ENCODE measurements at regions not wholly inside any gene's neighbourhood (a gene's known extent, or its start where the extent isn't known, plus 50 kb on each side); places are given as distances from the start of the nearest gene placed in this dataset.

DNA sequence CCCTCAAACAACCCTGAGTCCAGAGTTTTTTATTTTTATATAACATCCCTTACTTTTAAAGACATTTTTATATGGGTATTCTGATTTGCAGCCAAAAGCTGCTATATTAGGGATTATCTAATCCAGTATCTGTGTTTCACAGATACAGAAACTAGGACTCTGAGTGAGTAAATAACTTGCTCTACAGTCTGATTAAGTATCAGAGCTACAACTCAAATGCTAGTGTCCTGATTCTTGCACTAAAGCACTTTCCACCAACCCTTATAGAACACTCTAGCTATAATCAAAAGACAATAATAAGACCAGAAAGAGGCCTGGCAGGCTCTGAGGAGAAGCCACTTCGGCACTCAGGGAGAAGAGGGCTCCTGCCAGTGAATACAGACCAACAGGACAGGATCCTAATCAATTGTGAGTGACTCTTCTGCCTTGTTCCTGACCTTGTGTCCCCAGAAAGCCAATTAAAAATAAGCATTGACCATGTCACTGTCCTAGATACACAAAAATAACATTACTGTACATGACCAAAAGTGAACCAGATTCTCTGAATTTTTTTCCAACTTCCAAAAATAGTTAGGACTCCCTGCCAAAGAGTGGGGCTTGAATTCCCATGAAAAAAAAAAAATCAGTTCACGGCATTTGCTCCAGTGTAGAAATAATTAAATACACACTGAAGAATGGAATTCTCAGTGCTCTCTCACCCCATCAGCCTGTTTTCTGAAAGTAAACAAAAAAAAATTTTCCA is 63.6 kb upstream of the MAP3K1 start:
- Histone ChIP-seq H3K9ac (no peak overlapping the region), H3K36me3 (ENCODE audit: low read depth) (no peaks in the 10 kb centered on the region), H3K27me3 (replicated peaks; ENCODE audit: insufficient read depth) (no peaks in the 10 kb centered on the region), H3K4me3 (no peak overlapping the region), H3K9me3 (ENCODE audit: low read depth) (no peaks in the 10 kb centered on the region), H2AFZ (no peak overlapping the region), H3K9me2 (ENCODE audit: insufficient read depth) (no peaks in the 10 kb centered on the region), H4K20me1 (ENCODE audit: insufficient read depth) (no peaks in the 10 kb centered on the region), H3K27ac (no peak overlapping the region), H3K4me1 (ENCODE audit: insufficient read depth) (peaks cover 3% of the 10 kb centered on the region; the same call in 1 of the 2 replicates), H3F3A (ENCODE audit: insufficient read depth) (no peaks in the 10 kb centered on the region), H3K4me2 (ENCODE audit: unreplicated experiment) (no peak overlapping the region), H3K79me2 (ENCODE audit: insufficient read depth) (no peaks in the 10 kb centered on the region)
- DNase-seq = no peak
- no peak for TF ChIP-seq EZH2phosphoT487 (IDR thresholded peaks at IDR 0.05; ENCODE audit: insufficient read depth, low read depth)
- TF ChIP-seq EZH2 (IDR thresholded peaks at IDR 0.05; ENCODE audit: insufficient read depth, poor library complexity, severe bottlenecking) = no peak
- 22 to 29% methylated on average over 2 of the region's 2 CpGs for WGBS, 2 experiments (ENCODE audit: low coverage in 1 of 2, low lambda C conversion rate in 2 of 2, missing lambda C conversion rate in 2 of 2)
- in situ Hi-C loops (cut with MboI) = no loop called here

DNA sequence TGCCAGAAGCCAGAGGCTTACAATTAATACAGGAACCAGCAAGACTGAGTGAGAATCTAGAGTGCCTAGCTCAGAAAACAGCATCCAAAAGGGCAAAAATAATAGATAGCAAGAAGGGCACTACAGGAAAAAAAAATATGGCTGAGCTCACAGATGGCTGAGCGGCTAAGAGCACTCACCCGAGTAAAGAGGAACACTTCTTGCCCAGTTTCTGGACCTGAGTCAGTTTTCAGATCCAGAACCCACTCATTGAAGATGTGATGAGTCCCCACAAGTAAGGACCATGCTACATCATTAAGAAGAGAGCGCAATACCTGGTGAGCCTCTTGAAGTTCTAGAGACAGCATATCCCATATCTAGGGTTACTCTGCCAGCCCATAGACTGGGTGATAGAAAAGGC is 65.5 kb upstream of the MAP3K1 start:
- Histone ChIP-seq H3K27me3 (replicated peaks; ENCODE audit: insufficient read depth) (no peaks in the 10 kb centered on the region), H2AFZ (no peak overlapping the region), H3K4me3 (no peak overlapping the region), H3K4me2 (ENCODE audit: unreplicated experiment) (no peak overlapping the region), H3K9me3 (ENCODE audit: low read depth) (no peaks in the 10 kb centered on the region), H4K20me1 (ENCODE audit: insufficient read depth) (no peaks in the 10 kb centered on the region), H3K9me2 (ENCODE audit: insufficient read depth) (no peaks in the 10 kb centered on the region), H3K4me1 (ENCODE audit: insufficient read depth) (no peaks in the 10 kb centered on the region), H3K79me2 (ENCODE audit: insufficient read depth) (no peaks in the 10 kb centered on the region), H3F3A (ENCODE audit: insufficient read depth) (no peaks in the 10 kb centered on the region), H3K27ac (no peak overlapping the region), H3K9ac (no peak overlapping the region), H3K36me3 (ENCODE audit: low read depth) (no peaks in the 10 kb centered on the region)
- TF ChIP-seq EZH2phosphoT487 (IDR thresholded peaks at IDR 0.05; ENCODE audit: insufficient read depth, low read depth) (no peak), EZH2 (IDR thresholded peaks at IDR 0.05; ENCODE audit: insufficient read depth, poor library complexity, severe bottlenecking) (no peak)
- DNase-seq = no peak
- WGBS, 2 experiments (ENCODE audit: low coverage in 1 of 2, low lambda C conversion rate in 2 of 2, missing lambda C conversion rate in 2 of 2) = 59 to 65% methylated on average over 3 of the region's 3 CpGs
- in situ Hi-C loops (cut with MboI) = no loop called here

DNA sequence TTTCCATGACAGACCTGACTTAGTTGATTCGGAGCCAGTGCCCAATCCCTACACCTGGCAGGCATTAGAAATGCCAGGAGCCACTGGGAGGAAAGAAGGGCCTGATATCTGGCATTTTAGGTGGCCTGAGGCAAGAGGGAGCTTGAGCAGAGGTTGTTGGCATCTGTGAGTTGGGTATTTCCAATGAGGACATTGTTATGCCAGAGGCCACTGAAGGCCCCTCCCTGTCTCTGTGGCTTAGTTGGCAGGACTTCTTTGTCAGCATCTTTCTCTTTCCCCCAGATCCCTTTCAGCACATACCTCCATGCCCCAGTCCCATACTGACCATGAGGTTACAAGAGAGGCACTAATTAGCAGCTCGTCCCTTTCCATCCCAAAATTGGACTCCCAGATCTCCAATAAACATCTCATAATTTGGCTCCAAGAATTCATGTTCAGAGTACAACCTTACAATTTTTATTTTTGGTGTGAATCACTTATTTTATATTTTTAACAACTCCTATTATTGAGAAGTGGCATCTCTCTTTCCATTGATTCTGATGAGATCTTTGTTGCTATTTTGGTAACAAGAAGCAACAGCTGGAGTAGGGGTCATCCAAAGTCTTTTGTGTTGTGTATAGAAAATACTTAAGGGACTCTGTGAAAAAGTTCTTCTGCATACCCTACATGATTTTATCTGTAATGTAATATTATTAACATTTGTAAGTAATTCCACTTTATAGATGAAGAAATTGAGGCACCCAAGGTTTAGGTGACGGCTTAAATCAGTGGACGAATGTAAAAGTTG is 68.6 kb upstream of the MAP3K1 start:
- WGBS, 2 experiments (ENCODE audit: low coverage in 1 of 2, low lambda C conversion rate in 2 of 2, missing lambda C conversion rate in 2 of 2) = 52 to 60% methylated on average over 4 of the region's 4 CpGs
- Histone ChIP-seq H3K4me3 (no peak overlapping the region), H3F3A (ENCODE audit: insufficient read depth) (no peaks in the 10 kb centered on the region), H3K27me3 (replicated peaks; ENCODE audit: insufficient read depth) (no peaks in the 10 kb centered on the region), H3K27ac (no peak overlapping the region), H3K4me2 (ENCODE audit: unreplicated experiment) (no peak overlapping the region), H3K9me2 (ENCODE audit: insufficient read depth) (no peaks in the 10 kb centered on the region), H4K20me1 (ENCODE audit: insufficient read depth) (no peaks in the 10 kb centered on the region), H3K4me1 (ENCODE audit: insufficient read depth) (no peaks in the 10 kb centered on the region), H3K36me3 (ENCODE audit: low read depth) (no peaks in the 10 kb centered on the region), H3K9ac (no peak overlapping the region), H3K9me3 (ENCODE audit: low read depth) (no peaks in the 10 kb centered on the region), H2AFZ (no peak overlapping the region), H3K79me2 (ENCODE audit: insufficient read depth) (no peaks in the 10 kb centered on the region)
- DNase-seq = no peak
- no peak for TF ChIP-seq EZH2phosphoT487 (IDR thresholded peaks at IDR 0.05; ENCODE audit: insufficient read depth, low read depth)
- TF ChIP-seq EZH2 (IDR thresholded peaks at IDR 0.05; ENCODE audit: insufficient read depth, poor library complexity, severe bottlenecking) = no peak
- in situ Hi-C loops (cut with MboI) = no loop called here

DNA sequence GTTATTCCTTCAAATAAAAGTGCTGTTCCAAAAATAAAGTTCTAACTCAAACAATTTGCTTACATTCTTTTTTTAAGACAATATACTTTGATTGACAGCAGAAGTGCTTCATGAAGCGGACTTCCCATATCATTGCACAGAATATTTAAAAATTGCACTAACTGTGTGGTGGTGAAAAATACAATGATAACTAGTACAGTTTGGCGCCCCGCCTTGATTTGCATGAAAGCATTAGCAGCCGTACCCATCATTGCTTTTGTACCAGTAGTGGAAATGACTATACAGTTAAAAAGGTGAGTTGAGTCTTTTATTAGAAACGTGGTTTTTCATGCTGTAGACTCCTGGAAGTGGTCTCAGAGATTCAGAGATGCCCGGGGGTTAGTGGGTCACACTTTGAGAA is 69.5 kb upstream of the MAP3K1 start:
- H3K9ac ChIP-seq = no peak overlapping the region
- H3K4me1 ChIP-seq (ENCODE audit: insufficient read depth) = no peaks in the 10 kb centered on the region
- H3K79me2 ChIP-seq (ENCODE audit: insufficient read depth) = no peaks in the 10 kb centered on the region
- TF ChIP-seq EZH2 (IDR thresholded peaks at IDR 0.05; ENCODE audit: insufficient read depth, poor library complexity, severe bottlenecking) = no peak
- TF ChIP-seq EZH2phosphoT487 (IDR thresholded peaks at IDR 0.05; ENCODE audit: insufficient read depth, low read depth) = no peak
- no peaks in the 10 kb centered on the region for H3K9me2 ChIP-seq (ENCODE audit: insufficient read depth)
- H3K4me3 ChIP-seq = no peak overlapping the region
- no peaks in the 10 kb centered on the region for H3F3A ChIP-seq (ENCODE audit: insufficient read depth)
- no peaks in the 10 kb centered on the region for H4K20me1 ChIP-seq (ENCODE audit: insufficient read depth)
- H3K27ac ChIP-seq = no peak overlapping the region
- no peaks in the 10 kb centered on the region for H3K27me3 ChIP-seq (replicated peaks; ENCODE audit: insufficient read depth)
- 65 to 73% methylated on average over 6 of the region's 6 CpGs for WGBS, 2 experiments (ENCODE audit: low coverage in 1 of 2, low lambda C conversion rate in 2 of 2, missing lambda C conversion rate in 2 of 2)
- no peaks in the 10 kb centered on the region for H3K36me3 ChIP-seq (ENCODE audit: low read depth)
- no peak overlapping the region for H3K4me2 ChIP-seq (ENCODE audit: unreplicated experiment)
- in situ Hi-C loops (cut with MboI) = no loop called here
- H3K9me3 ChIP-seq (ENCODE audit: low read depth) = no peaks in the 10 kb centered on the region
- no peak for DNase-seq
- no peak overlapping the region for H2AFZ ChIP-seq

Measured in GM23248 (cell line).